Astrocyte of the hippocampus (primary cell): ENCODE measurements at regions not wholly inside any gene's neighbourhood (a gene's known extent, or its start where the extent isn't known, plus 50 kb on each side); places are given as distances from the start of the nearest gene placed in this dataset.

Experiments used
- DNase-seq: peaks from one replicate; pipeline ENCODE4 v3.0.0; 2011; ENCODE audit warnings: low read depth, low spot score

- no peak for DNase-seq
Measured at GRCh38 chr18:34159691-34160185, 65.0 kb downstream of the NOL4 start.

GRCh38 chr18:34158881-34159690 is 65.6 kb downstream of the NOL4 start:
- DNase-seq = peak; percentile 82

GRCh38 chr18:34153711-34154110 is 71.0 kb downstream of the NOL4 start:
- peak; percentile 1 for DNase-seq

GRCh38 chr18:34131006-34131405 is 93.7 kb downstream of the NOL4 start:
- no peak for DNase-seq

GRCh38 chr18:34128436-34128835 is 96.3 kb downstream of the NOL4 start:
- peak; percentile 47 for DNase-seq

GRCh38 chr18:34126121-34126520 is 98.6 kb downstream of the NOL4 start:
- no peak for DNase-seq

- DNase-seq = peak; percentile 74
Measured at GRCh38 chr18:34122724-34123334, 101.9 kb downstream of the NOL4 start.

GRCh38 chr18:34121200-34121721 is 103.5 kb downstream of the NOL4 start:
- peak; percentile 74 for DNase-seq

GRCh38 chr18:34120294-34120693 is 104.4 kb downstream of the NOL4 start:
- DNase-seq = peak; percentile 14

GRCh38 chr18:34117319-34117718 is 107.4 kb downstream of the NOL4 start:
- DNase-seq = no peak

GRCh38 chr18:34115409-34116081 is 109.2 kb downstream of the NOL4 start:
- peak; percentile 70 for DNase-seq

GRCh38 chr18:34114996-34115395 is 109.7 kb downstream of the NOL4 start:
- peak; percentile 11 for DNase-seq

GRCh38 chr18:34108206-34108605 is 116.5 kb downstream of the NOL4 start:
- no peak for DNase-seq

- no peak for DNase-seq
Measured at GRCh38 chr18:34098109-34098508, 126.6 kb downstream of the NOL4 start.

- DNase-seq = peak; percentile 12
Measured at GRCh38 chr18:34097312-34097711, 127.4 kb downstream of the NOL4 start.

- no peak for DNase-seq
Measured at GRCh38 chr18:34094148-34094547, 130.6 kb downstream of the NOL4 start.

GRCh38 chr18:34092796-34093195 is 131.9 kb downstream of the NOL4 start:
- no peak for DNase-seq

- no peak for DNase-seq
Measured at GRCh38 chr18:34086370-34086769, 138.3 kb downstream of the NOL4 start.

GRCh38 chr18:34085140-34085739 is 139.5 kb downstream of the NOL4 start:
- no peak for DNase-seq

- DNase-seq = no peak
Measured at GRCh38 chr18:34084635-34085034, 140.1 kb downstream of the NOL4 start.

GRCh38 chr18:34083910-34084535 is 140.7 kb downstream of the NOL4 start:
- DNase-seq = no peak
